D341Med (cell line): ENCODE measurements at regions not wholly inside any gene's neighbourhood (a gene's known extent, or its start where the extent isn't known, plus 50 kb on each side); places are given as distances from the start of the nearest gene placed in this dataset.

ENCODE experiments used
- DNase-seq: peaks from one replicate; pipeline ENCODE4 v3.0.0; 2012; ENCODE audit warnings: low spot score

GRCh38 chr6:169906688-169907418 lies 155.4 kb downstream of the ERMARD start:
- DNase-seq, result no peak

DNA sequence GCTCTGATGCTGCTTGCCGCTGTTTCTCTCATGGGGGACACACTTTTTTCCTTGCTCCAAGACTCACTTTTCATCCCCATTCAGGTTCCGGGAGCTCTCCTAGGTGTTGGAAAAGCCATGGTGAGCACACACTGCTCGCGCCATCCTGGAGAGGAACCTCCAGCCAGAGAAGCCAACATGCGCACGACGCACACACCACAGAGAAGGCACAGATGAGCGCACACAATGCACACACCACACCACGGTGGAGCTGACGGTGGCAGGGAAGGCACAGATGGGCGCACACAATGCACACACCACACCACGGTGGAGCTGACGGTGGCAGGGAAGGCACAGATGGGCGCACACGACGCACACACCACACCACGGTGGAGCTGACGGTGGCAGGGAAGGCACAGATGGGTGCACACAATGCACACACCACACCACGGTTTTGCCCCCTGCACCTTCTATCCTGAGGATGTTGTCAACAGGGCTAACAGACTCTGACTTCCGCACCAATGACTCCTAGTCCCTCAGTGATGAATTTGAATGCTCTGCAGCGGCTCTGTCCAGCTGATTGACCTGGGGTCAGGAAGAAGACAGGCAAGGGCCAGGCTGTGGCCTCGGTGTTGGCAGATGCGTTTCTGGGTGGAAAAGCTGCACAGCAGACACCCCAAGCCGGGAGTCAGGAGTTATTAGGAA lies 154.7 kb downstream of the ERMARD start:
- no peak for DNase-seq

DNA sequence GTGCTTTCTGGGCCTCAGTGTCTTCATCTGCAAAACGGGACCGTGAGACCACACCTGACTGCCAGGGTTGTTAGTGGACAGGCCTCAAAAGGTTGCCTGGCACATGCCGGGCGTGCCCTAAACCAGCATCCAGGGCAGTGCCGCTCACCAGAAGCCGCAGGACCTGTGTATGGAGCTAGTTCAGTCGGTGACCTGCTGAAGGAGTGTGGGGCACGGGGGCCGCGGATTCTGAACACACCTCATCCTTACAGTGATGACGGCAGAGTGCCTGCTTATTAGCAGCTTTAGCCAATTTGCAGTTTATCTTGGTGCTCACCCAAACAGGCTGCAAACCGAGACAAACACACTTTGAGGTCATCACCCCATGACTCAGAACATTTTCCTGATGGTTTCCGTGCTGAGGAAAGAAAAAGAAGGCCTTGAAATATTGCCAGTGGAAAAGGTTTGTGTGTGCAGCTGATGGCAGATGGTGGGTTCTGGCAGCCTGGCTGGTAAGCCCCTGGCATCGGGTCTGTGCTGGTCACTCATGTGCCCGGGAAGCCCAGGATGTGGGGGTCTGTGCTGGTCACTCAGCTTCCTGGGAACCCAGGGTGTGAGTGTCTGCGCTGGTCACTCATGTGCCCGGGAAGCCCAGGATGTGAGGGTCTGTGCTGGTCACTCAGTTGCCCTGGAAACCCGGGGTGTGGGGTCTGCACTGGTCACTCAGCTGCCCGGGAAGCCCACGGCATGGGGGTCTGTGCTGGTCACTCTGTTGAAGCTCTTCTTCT lies 153.8 kb downstream of the ERMARD start:
- DNase-seq, result no peak

- DNase-seq, result no peak
Measured at GRCh38 chr6:169904051-169904922, 152.9 kb downstream of the ERMARD start.

GRCh38 chr6:169903122-169903521 lies 151.7 kb downstream of the ERMARD start:
- DNase-seq, result no peak

GRCh38 chr6:169902604-169903003 lies 151.2 kb downstream of the ERMARD start:
- no peak for DNase-seq

DNA sequence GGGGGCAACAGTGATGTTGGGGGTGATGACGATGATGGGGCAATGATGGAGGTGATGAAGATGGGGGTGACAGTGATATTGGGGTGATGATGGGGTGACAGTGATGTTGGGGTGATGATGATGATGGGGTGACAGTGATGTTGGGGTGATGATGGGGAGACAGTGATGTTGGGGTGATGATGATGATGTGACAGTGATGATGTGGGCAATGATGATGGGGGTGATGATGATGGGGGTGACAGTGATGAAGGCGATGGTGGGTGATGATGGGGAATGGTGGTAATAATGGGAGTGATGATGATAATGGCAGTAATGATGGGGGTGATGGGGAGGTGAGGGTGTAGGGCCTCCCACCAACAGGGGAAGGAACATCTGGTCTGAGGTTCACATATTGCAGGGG lies 150.6 kb downstream of the ERMARD start:
- no peak for DNase-seq

GRCh38 chr6:169899481-169900145 lies 148.2 kb downstream of the ERMARD start:
- DNase-seq, result no peak

DNA sequence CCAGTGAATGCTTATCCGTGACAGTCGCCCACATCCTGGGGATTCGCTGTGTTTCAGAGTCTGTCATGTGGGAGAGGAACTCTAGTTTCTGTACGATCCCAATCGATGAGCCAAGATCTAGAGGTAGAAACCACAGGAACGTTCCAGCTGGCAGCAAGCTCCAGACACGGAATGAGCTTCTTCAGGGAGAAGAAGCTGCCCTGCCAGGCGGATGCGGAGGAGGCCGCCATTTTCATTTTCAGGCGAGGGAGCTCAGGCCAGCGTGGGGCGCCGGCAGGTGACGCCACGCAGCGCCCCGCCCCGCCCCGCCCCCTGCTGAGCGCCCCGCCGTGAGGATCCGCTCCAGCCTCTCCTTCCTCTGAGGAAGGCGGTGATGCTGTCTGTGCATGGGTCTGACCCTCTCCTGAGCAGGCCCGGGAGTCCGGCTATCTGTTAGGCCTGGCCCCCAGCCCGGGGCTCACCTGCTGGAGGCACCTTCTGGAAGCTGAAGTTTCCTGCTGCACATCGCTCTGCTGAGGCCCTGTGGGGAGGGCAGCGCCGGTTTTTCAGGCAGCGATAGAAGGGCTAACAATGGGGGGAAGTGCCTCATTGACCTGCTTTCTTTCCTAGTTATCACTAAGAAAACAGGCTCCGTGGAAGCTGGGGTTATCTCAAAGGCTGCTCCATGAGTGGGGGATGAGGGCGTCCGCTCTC lies 147.5 kb downstream of the ERMARD start:
- no peak for DNase-seq

GRCh38 chr6:169897601-169898358 lies 146.4 kb downstream of the ERMARD start:
- DNase-seq, result no peak

GRCh38 chr6:169896826-169897456 lies 145.5 kb downstream of the ERMARD start:
- DNase-seq, result no peak

DNA sequence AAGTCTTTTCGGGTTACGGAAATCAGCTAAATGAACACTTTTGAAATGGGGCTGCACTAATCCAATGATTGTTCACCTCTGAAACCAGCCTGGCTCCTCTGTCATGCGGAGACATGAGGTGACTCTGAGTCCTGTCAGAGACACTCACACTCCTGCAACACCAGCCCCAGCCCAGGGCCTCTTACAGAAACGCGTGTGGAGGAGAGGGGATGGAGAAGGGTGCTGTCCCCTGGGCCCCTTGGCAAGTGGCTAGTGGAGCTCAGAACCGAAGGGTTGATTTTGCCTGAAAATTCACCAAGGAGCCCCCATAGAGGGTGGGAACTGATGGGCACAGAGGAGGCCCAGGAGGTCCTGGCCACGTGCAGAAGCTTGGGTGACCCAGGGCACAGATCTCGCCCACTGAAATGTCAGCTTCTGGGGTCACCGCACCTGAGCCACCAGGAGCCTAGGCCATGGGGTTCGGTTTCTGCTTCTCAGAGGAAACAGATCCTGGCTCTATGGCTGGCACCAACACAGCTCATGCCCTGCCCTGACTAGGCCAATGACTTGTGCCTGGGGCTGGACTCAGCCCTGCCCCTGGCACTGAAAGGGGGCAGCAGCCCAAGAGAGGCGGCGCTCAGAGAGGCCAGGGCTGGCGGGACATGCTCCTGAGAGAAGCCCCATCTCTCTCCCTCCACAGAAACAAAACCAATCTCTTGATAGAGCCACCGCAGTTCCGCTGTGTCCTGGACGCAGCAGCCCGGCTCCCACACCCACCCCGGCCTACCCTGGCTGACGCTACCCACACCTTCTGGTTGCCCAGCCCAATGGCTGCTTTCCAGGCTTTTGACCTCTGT lies 144.7 kb downstream of the ERMARD start:
- no peak for DNase-seq

DNA sequence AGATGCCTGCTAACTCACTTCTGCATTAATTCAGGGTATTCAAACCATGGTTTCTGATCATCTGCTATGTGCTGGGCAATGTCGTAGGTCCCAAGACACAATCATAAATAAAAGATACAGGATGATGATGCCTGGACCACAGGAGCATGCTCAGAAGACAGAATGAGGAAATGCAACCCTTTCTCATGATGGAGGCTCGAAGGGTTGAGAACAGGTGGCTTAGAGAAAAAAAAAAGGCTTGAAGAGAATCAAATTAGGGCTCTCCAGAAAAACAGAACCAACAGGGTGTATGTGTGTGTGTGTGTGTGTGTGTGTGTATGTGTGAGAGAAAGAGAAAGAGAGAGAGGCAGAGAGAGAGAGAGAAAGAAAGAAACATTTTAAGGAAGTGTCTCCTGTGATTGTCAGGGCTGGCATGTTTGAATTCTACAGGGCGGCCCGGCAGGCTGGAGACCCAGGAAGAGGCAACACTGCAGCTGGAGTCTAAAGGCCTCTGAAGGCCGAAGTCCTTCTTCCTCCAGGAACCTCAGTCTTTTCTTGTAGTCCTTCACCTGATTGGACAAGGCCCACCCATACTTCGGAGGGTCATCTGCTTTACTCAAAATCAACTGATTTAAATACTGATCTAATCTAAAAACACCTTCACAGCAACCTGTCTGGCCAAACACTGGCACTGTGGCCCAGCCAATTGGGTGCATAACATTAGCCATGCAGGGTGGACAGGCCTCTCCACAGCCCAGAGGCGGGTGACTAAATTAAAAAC lies 143.8 kb downstream of the ERMARD start:
- DNase-seq, result no peak

GRCh38 chr6:169894377-169894960 lies 143.0 kb downstream of the ERMARD start:
- DNase-seq, result peak; percentile 10

DNA sequence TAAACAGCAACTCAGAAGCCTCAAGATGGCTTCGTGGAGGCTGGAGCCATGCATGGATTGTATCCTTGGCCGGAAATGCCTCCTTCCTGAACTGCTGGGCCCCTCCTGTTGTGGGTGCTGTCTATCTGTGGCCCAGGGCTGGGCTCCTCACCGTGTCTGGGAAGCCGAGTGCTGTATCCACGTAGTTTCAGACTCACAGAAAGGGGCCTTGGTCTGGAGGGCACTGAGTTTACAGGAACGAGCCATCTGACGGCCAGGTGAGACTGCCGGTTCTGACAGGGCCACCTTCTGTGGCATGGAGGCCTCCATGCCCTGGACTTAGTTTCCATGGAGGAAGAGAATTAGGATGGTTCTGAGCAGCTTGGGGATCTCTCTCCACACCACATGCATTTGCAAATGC lies 142.2 kb downstream of the ERMARD start:
- no peak for DNase-seq

- no peak for DNase-seq
Measured at GRCh38 chr6:169891846-169892245, 140.4 kb downstream of the ERMARD start.

GRCh38 chr6:169891421-169891820 lies 140.0 kb downstream of the ERMARD start:
- no peak for DNase-seq

- DNase-seq, result no peak
Measured at GRCh38 chr6:169890901-169891300, 139.5 kb downstream of the ERMARD start.
